CMK (cell line): ENCODE measurements at regions not wholly inside any gene's neighbourhood (a gene's known extent, or its start where the extent isn't known, plus 50 kb on each side); places are given as distances from the start of the nearest gene placed in this dataset.

ENCODE experiments used
- DNase-seq: peaks from one replicate; pipeline ENCODE4 v3.0.0-alpha.2; 2010; ENCODE audit warnings: low read depth

DNA sequence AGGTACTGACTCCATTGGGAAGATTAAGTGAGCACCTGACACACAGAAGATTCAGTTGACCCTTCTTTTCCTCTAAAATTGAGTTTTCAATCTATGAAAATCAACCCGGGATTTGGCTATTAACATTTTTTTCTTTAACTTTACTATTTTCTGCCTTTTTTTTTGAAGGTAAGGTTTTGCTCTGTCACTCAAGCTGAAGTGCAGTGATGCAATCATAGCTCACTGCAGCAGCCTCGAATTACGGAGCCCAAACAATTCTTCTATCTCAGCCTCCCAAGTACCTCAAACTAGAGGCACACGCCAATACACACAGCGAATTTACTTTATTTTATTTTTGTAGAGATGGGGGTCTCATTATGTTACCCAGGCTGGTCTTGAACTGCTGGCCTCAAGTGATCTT is 1029.5 kb downstream of the MCTP2 start:
- DNase-seq, result no peak

DNA sequence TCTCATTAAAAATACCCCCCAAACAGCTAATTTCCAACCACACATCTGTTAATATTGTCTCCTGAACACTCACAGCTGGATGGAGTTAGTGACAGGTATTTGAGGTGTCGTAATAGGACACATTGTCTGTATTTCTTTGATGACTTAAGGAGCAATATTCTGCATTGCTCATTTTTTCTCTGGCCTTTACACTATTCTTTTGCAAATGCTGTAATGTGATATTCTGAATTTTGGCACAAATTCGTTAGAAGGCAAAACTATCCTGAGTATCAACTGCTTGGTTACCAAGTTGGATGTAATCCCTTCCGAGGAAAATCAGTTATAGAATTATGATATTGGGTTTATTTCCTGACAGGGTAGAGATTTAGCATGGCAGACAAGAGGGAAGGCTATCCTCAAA is 1030.2 kb downstream of the MCTP2 start:
- no peak for DNase-seq

DNA sequence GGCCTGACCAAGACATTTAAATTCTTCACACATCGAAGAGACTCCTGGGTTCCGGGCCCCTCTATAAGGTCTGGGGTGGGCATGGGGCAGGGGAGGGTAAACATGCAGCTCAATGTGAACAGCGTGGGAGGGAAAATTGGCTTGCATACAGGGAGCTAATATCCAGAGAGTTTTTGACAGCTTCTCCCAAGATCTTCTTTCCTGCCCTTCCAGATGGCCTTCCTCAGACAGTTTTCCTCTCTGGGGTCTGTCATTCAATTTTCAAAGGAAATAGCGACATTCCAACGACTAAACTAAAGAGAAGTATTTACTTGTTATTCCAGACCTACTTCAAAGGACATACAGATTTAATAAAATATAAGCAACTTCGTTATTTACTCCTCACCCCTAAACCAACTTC is 1030.6 kb downstream of the MCTP2 start:
- no peak for DNase-seq

DNA sequence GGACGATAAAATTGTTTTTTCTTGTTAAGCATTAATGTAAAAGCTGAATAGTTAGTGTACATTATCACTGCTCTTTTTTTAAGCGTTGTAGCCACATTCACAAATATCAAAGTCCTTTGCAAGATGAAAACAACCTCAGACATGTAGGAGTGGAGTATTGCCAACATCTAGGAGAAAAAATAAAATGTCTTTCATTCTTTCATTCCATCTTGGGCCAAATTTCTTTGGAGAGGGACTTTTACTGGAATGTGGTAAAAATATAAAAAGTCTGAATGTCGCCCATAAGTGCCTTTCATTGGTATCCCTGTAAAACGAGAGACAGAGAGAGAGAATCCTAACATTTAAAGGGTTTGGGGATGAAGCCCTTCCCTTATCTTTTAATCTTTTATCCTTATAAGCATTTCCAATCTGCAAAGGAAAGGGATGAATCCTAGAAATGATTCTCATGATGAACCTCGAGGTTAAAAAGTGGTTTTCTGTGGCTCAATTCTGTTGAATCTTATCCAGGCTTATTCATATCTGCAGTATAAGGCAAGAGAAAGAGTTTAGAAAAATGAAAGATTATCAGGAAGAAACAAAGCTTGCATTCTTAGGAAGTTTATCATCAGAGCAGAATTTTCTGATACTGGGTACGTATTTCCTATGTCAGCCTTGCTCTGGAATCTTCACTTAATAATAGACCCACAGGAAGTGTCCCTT is 1031.7 kb downstream of the MCTP2 start:
- no peak for DNase-seq

DNA sequence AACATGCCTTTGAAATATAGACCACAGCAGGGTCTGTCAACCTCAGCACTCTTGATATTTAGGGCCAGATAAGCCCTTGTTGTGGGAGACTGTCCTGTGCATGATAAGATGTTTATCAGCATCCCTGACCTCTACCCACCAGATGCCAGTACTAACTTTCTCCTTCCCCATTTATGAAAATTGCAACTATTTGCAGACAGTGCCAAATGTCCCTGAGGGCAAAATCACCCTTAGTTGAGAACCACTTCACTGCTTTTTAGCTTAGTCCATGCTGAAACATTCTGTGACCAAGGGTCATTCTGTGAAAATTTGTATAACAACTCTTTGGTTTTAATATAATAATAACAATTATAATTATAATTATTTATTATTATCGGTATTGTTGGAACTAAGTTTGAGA is 1032.4 kb downstream of the MCTP2 start:
- DNase-seq, result peak; percentile 35

DNA sequence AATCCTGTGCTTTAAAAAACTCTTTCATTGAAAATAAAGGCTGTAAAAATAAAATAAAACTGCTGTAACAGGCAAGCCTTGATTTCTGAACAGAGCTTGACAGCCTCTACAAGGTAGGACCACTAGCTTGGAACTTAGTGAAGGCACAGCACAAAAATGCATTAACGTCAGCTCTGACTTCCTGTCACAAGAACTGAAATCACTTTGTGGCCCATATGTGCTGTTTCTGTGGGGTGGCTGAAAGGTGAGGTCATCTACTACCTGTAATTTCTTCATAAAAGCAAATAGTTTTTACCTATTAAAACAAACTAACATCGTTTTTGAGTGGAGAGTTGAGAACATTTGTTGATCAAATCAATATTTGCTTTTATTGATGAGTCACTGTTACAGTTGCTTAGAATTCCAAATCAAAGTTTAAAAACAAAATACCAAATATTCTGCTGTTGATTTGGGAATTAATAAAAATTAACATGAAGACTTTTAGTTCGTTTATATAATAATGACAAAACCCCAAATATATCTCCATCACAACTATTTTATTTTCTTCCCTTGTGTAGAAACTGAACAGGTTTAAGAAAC is 1034.1 kb downstream of the MCTP2 start:
- DNase-seq, result no peak

DNA sequence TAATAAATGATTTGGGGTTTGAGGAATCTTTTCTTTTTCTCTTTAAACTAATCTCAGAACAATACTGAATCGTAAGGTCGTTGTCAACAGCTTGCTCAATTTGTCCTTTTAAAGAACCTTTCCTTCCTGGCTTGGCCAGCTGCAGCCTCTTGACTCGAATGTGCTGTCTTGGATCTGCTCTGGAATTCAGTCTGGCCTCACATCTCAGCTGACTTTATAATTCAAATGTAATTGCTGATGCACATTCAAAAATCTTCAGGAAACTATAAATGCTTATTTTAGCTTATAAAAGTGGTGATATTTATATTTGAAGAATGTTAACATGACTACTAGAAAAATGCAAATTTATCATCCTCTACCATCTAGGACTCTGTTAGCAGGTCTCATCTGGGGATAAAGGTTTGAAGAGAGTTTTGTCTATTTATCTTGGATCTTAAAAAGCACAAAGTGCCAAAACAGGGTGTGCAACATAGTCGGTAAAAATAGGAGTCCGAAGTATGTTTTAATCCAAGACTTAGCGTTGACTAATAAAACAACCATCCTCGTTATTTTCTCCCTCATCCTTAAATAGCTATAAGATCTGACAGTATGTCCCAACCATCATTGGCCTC is 1035.2 kb downstream of the MCTP2 start:
- no peak for DNase-seq

DNA sequence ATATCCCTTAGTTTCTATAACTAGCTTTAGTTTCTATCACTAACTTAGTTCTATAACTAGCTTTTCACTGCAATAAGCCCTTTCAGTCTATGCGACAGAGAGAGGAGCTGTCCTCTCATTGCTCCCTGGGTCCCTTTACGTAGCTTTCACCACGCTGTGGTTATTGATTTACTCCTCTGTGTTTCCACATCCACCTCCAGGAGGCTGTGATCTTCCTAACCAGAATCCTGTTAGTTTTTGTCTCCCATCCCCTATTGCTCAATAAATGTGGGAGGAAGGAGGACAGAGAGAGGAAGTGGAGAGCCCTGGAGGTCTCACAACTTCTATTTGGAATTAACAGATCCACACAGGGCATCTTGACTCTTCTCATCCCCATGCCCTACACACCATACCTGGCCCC is 1036.1 kb downstream of the MCTP2 start:
- DNase-seq, result no peak

DNA sequence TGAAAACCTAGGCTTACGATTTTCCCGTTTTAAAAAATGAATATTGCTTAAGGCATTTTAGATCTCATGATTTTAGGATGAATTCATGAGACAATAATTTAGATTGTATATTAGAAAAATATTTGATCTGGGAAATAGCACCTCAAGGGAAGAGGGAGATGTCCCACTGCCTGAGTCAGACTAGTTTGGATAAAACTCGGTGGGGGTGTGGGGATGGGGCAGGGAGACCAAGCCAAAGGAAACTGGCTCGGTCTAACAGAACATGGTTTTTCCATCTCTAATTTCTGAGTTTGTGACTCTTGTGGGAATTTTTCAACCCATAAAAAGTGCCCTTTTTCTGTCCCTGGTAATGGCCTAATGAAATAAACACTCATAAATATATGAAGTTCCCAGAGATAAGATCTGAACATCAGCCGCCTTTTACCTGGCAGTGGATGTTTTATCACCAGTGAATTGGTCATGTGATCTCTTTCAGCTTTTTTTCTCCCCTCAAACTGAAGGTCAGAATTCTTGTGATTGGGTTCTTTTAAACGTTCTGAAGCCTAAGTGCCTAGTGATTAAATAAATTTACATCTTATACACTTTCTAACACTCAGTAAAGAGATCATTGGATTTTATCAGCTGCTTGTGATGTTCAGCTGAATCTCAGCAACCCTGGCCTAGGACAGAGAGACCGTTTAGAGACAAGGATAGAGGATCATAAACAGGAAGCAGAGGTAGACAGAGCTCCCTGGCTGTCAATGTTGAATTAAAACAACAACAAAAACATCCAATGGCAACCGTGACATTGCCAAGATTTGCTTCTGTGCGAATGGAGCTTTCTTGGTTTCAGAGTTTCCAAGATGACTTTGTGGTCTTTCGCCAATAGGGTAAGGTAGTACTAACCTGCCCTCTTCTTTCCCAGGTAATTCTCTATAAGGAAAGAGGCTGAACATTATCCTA is 1038.2 kb downstream of the MCTP2 start:
- DNase-seq, result no peak

DNA sequence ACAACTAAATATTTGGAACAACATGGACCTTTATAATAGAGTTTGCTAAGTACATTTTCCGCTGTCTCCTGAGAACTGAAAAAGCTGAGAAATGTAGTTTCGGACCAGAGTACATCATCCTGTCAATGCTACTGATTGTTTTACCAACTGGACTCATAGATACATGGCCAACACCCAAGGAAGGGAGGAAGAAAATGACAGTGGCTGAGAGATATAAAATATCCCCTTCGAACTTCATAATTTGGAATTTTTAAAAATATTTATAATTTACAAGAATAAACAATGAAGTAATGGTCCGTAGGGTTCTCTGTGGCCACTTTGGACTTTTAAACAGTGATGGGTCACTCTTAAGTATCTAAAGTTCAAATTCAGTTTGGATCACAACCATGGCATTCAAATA is 1042.7 kb downstream of the MCTP2 start:
- no peak for DNase-seq

DNA sequence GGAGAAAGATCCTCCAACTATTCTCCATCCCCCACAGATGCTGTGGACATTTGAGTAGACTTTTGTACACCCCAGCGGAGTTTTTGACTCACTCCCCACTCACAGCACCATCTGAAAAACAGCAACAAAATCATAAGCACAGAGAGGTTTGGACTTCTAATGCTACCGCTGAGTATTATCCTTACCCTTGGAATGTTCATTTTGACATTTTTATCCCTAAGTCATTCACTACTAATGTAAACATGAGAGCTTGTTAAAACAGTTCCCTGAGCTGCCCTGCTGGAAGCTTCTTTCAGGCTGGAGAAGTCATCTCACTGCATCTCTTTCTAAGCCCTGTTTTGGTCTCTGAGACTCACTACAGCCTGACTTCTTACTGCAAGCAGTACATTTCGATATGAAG is 1045.9 kb downstream of the MCTP2 start:
- DNase-seq, result no peak

DNA sequence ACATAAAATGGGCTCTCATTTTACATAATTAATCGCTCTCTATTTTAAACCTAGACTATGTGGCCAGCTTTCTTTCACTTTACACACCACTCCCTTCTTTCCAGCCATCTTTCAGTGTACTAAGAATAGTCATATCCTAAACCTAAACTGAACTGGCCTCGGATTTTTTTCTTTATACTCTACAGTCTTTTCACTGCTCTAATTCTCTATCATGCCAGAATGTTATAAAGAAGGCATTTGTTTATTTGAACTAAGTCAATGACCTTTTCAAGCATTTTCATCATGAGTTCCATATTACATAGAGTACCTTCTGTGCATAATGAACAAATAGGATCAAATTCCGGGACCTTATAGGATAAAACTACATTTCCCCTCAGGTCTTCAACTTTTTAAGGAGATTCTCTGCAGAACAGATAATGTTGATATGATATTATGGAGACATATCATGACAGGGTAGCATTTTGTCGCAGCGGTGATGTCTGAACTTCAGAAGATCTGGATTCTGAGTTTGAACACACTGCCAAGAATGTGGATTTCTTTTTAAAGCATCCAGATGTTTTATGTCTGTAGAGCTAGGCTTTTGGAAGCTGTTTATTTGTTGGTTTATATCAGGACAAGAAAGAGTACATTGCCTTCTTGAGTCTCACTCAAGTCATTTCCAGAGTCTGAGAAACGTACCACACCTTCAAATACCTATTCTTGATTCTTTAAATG is 1047.3 kb downstream of the MCTP2 start:
- no peak for DNase-seq

DNA sequence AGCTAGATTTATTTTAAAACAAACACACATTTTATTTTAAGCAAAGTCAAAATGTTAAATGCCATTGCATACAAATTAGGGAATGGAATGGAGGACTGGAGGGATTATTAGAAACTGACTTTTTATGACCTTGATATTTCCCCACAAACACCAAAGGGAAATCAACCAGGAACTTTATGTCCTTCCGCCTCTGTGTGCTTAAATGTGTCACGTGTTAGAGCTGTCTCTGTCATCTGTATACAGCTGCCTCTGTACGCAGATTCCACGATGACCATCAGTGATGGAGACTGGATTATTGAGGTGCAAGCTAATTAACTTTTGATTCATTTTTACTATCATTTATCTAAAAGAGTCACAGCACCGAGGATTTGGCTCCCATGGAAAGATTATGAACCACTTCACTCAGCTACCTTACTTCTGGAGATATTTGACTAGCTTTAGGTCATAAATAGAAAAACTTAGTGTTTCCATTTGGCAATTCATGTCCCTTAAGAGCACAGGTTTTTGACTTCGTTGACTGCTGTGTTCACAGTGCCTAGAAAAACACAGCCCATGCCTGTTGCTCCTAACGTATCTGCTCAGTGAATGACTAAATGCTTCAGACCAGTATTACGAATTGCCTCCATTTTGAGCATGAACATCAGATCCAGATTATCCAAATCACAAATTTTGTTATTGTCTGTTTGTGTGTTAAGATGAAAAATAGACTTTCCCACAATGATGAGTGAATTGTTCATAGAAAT is 1048.1 kb downstream of the MCTP2 start:
- no peak for DNase-seq

DNA sequence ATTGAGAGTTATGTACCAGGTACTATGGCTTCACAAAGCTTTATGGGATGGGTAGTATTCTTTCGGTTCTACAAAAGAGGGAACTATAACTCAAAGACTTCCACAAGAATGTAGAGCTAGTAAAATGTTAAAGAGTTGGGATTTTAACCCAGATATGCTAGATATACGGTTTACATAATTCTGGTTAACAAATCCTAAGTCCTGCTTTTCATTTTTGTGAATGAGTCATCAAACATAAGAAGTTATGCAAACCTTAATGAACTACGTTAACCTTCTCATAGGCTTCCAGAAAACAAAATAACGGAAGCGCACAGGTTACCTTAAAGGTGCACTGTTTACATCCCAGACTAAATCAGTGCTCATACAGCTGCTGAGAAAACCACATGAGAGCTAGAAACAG is 1049.3 kb downstream of the MCTP2 start:
- no peak for DNase-seq

DNA sequence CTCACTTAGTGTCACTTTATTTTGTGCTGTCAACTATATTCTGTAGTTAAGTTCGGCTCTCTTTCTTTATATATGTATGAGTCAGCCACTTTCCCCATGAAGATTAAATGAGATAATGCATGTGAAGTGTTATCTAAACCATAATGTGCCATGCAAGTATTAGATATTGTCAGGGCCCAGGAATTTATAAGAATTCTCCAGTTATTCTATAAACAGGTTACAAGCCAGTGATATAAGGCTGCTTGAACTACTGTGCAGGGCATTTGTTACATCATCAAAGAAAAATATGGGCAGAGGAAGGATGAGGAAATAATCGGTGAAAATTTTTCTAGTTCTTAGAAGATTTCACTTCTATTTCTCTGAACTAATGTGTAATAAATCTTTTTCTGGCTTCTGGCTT is 1049.0 kb upstream of the NR2F2 start:
- no peak for DNase-seq

DNA sequence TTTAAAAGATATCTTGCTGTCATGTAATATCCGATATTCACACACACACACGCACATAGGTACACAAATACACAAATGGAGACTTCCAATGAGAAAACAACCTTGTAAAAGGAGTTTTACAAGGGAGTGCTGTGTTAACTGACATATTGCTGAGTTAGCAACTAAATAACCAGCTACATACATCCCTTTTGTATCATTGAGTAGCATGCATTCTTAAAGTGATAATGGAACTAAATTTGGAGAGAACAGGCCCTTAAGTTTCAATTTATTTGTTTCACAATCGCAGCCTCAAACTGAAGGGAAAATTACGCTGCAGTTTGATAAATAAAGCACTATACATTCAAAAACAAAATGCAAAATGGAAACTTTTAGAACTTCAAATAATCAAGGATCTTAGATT is 1046.0 kb upstream of the NR2F2 start:
- no peak for DNase-seq

DNA sequence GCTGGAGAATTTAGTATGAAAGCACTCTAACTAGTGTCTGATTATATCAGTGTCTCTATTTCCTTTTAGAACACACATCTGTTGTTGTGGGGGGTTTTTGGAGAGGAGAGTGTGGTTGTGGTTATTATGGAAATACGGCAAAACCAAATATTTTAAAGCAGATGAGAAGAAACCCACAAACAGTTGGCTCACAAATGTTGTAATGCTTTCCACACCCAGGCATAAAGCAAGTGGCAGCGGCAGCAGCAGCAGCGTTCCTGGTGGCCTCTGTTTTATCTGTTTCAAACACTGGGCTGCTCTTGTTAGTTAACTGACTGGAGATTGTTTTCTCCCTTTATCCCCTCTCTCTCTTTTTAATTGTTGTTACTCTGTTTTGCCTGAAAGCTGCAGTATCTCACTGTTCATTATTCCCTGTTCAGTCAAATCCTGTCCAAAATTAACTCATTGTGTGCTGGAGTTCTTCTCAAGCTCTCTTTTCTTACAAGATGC is 1045.5 kb upstream of the NR2F2 start:
- no peak for DNase-seq

DNA sequence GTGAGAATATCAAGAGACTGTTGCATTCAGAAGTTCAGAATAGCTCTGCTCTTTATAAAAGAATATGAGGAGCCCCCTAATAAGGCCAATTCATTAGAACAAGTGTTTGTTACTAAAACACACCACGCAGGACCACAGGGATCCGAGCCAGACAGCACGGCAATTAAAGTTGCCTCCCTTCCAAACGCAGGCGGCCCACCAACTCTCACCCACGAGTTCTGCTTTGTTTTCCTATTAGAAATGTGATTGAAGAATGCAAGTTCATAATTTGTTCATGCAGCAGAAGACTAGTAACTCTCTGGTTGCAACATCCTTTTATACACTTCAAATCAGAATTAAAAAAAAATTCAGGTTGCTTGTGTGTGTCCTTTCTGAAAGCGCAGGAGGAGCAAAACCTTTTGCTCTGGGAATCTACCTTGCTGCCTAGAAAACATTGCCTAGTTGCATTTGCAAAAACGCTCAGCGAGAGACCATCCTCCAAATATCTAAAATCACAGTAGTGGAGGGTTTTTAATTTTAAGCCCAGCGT is 1044.1 kb upstream of the NR2F2 start:
- no peak for DNase-seq

DNA sequence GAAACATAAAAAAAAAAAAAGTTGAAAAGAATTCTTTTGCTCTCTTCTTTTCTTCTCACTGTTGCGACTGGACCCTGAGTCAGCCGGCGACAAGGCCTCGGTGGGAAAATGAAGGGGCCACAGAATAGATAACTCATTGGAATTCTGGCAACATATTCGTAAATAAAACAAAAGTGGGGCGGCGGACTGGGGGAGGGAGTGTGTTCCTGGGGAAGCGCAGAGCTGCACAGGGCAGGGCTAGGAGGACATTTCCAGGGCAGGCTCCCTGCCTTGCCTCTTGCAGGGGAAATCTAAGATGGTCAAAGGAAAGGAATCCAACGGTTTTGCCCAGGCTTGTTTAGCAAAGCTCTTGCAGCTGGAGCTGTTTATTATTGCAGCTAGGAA is 1042.8 kb upstream of the NR2F2 start:
- DNase-seq, result no peak

DNA sequence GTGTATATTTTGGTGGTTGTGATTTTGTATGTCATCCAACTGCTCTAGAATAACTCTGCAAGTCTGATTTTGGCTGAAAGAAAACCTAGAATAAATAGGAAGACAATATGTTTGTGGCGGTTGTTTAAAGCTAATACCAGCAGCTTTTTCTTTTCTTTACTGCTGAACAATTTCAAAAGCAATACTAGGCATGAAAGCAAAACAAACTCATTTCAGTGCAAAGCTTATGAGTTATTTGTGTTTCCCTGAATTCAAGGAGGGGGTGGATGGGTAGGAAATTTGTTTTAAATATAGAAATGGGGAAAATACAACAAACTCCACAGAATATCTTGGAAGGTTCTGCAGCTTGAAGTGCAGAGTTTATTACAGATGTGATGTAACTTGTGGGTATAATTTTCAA is 1041.9 kb upstream of the NR2F2 start:
- DNase-seq, result no peak
